ENCODE measurements at regions not wholly inside any gene's neighbourhood (a gene's known extent, or its start where the extent isn't known, plus 50 kb on each side); places are given as distances from the start of the nearest gene placed in this dataset.

DNA sequence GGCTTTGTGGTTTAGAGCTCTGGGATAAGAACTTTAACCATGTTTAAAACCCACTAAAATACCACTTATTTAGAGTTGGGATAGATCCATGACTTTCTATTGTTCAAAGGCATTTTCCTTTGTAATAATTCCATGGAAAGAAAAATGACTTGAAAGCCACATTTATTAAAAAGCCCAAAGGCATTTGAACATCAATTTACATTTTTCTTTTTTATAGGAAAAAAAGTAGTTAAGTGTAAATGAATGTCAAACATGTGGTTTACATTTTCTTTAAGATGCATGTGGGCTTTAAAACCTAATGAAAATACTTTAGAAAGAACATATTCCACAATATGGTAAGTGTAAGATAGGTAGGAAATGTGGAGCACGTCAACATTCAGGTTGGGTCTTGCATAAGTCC is 443.2 kb downstream of the TOX3 start:
- TF ChIP-seq EZH2phosphoT487 (IDR thresholded peaks at IDR 0.05; ENCODE audit: borderline replicate concordance), result no peak
- TF ChIP-seq, protein P1, sequence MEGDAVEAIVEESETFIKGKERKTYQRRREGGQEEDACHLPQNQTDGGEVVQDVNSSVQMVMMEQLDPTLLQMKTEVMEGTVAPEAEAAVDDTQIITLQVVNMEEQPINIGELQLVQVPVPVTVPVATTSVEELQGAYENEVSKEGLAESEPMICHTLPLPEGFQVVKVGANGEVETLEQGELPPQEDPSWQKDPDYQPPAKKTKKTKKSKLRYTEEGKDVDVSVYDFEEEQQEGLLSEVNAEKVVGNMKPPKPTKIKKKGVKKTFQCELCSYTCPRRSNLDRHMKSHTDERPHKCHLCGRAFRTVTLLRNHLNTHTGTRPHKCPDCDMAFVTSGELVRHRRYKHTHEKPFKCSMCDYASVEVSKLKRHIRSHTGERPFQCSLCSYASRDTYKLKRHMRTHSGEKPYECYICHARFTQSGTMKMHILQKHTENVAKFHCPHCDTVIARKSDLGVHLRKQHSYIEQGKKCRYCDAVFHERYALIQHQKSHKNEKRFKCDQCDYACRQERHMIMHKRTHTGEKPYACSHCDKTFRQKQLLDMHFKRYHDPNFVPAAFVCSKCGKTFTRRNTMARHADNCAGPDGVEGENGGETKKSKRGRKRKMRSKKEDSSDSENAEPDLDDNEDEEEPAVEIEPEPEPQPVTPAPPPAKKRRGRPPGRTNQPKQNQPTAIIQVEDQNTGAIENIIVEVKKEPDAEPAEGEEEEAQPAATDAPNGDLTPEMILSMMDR (conservative IDR thresholded peaks at IDR 0.05; ENCODE audit: low read length), result no peak
- H3K79me2 ChIP-seq (ENCODE audit: insufficient read depth, low read length), result no peaks in the 10 kb centered on the region
- no peak overlapping the region for H2AFZ ChIP-seq (ENCODE audit: low read length)
- no peaks in the 10 kb centered on the region for H3K27me3 ChIP-seq (ENCODE audit: insufficient read depth, low read length, poor library complexity, severe bottlenecking)
- H3K4me1 ChIP-seq (ENCODE audit: insufficient read depth, low read length, poor library complexity, severe bottlenecking), result no peaks in the 10 kb centered on the region
- no peaks in the 10 kb centered on the region for H3F3A ChIP-seq (ENCODE audit: low read depth)
- H3K9ac ChIP-seq (ENCODE audit: low read depth, low read length, poor library complexity, severe bottlenecking), result no peak overlapping the region
- no peak overlapping the region for H3K4me3 ChIP-seq (ENCODE audit: low read length, poor library complexity, severe bottlenecking)
- H3K4me2 ChIP-seq (ENCODE audit: low read depth, low read length, poor library complexity, severe bottlenecking), result no peak overlapping the region
- no peaks in the 10 kb centered on the region for H3K9me2 ChIP-seq (replicated peaks; ENCODE audit: low read depth, low read length)
- no peaks in the 10 kb centered on the region; the same call in 1 of the 2 replicates for H3K9me3 ChIP-seq (ENCODE audit: insufficient read depth, low read depth, low read length)
- H4K20me1 ChIP-seq (ENCODE audit: insufficient read depth, low read length, poor library complexity, severe bottlenecking), result no peaks in the 10 kb centered on the region
- H3K36me3 ChIP-seq (ENCODE audit: insufficient read depth, low read length), result no peaks in the 10 kb centered on the region

DNA sequence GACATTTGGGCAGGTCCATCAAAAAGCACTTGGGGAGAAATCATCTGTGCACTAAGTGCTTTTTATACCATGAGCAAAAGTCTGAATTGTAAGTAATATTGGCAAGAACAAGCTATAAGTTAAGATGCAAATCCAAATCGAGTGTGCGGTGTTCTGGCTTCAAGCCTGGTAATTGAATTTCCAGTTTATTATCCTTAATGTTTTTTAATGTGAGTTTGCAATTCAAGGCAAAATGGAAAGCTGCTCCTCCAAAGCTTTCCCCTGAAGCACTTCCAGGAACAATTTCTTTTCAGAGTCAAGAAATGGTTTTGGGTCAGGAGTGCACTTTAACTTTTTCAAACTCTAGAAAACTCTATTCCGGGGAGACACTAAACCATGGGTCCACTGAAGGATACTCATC is 445.7 kb downstream of the TOX3 start:
- H3K9ac ChIP-seq (ENCODE audit: low read depth, low read length, poor library complexity, severe bottlenecking), result no peak overlapping the region
- H3K4me1 ChIP-seq (ENCODE audit: insufficient read depth, low read length, poor library complexity, severe bottlenecking), result no peaks in the 10 kb centered on the region
- TF ChIP-seq, protein P1 (conservative IDR thresholded peaks at IDR 0.05; ENCODE audit: low read length), result no peak
- TF ChIP-seq EZH2phosphoT487 (IDR thresholded peaks at IDR 0.05; ENCODE audit: borderline replicate concordance), result no peak
- H3K9me3 ChIP-seq (ENCODE audit: insufficient read depth, low read depth, low read length), result no peaks in the 10 kb centered on the region
- no peaks in the 10 kb centered on the region for H3K27me3 ChIP-seq (ENCODE audit: insufficient read depth, low read length, poor library complexity, severe bottlenecking)
- H3K4me2 ChIP-seq (ENCODE audit: low read depth, low read length, poor library complexity, severe bottlenecking), result no peak overlapping the region
- H3K36me3 ChIP-seq (ENCODE audit: insufficient read depth, low read length), result no peaks in the 10 kb centered on the region
- H3F3A ChIP-seq (ENCODE audit: low read depth), result no peaks in the 10 kb centered on the region
- no peak overlapping the region for H3K4me3 ChIP-seq (ENCODE audit: low read length, poor library complexity, severe bottlenecking)
- H3K9me2 ChIP-seq (replicated peaks; ENCODE audit: low read depth, low read length), result no peaks in the 10 kb centered on the region
- no peak overlapping the region for H2AFZ ChIP-seq (ENCODE audit: low read length)
- H4K20me1 ChIP-seq (ENCODE audit: insufficient read depth, low read length, poor library complexity, severe bottlenecking), result no peaks in the 10 kb centered on the region
- H3K79me2 ChIP-seq (ENCODE audit: insufficient read depth, low read length), result no peaks in the 10 kb centered on the region

DNA sequence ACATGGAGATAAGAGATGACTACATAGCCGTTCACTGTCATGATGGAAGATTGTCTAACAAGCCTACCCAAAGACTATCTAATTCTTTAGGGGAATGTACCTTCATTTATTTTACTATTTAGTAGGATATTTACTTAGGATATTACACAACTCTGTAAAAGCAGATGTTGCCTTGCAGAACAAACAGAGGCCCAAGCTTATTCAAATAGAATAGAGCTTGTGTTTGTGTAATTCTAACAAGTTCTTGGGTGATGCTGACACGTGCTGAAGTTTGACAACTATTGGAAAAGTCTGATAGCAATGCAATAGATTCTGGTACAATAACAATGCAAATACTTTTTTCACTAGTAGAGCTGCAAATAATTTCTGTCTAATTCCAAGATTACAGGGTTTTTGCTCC is 447.6 kb downstream of the TOX3 start:
- Histone ChIP-seq H3K27me3 (ENCODE audit: insufficient read depth, low read length, poor library complexity, severe bottlenecking) (no peaks in the 10 kb centered on the region), H3K9me2 (replicated peaks; ENCODE audit: low read depth, low read length) (no peaks in the 10 kb centered on the region), H3K4me1 (ENCODE audit: insufficient read depth, low read length, poor library complexity, severe bottlenecking) (no peaks in the 10 kb centered on the region), H3K4me3 (ENCODE audit: low read length, poor library complexity, severe bottlenecking) (no peak overlapping the region), H3K9me3 (ENCODE audit: insufficient read depth, low read depth, low read length) (no peaks in the 10 kb centered on the region), H3K4me2 (ENCODE audit: low read depth, low read length, poor library complexity, severe bottlenecking) (no peak overlapping the region), H2AFZ (ENCODE audit: low read length) (no peak overlapping the region), H3K9ac (ENCODE audit: low read depth, low read length, poor library complexity, severe bottlenecking) (no peak overlapping the region), H3K36me3 (ENCODE audit: insufficient read depth, low read length) (no peaks in the 10 kb centered on the region), H4K20me1 (ENCODE audit: insufficient read depth, low read length, poor library complexity, severe bottlenecking) (no peaks in the 10 kb centered on the region), H3F3A (ENCODE audit: low read depth) (no peaks in the 10 kb centered on the region), H3K79me2 (ENCODE audit: insufficient read depth, low read length) (no peaks in the 10 kb centered on the region)
- TF ChIP-seq EZH2phosphoT487 (IDR thresholded peaks at IDR 0.05; ENCODE audit: borderline replicate concordance), result no peak
- TF ChIP-seq, protein P1 (conservative IDR thresholded peaks at IDR 0.05; ENCODE audit: low read length), result no peak
